ENCODE measurements at regions not wholly inside any gene's neighbourhood (a gene's known extent, or its start where the extent isn't known, plus 50 kb on each side); places are given as distances from the start of the nearest gene placed in this dataset.
"Not testable (repeated sequence)": the region's sequence is repeated elsewhere in the genome, so short reads cannot be mapped to it uniquely, and the experiment has no call there.

DNA sequence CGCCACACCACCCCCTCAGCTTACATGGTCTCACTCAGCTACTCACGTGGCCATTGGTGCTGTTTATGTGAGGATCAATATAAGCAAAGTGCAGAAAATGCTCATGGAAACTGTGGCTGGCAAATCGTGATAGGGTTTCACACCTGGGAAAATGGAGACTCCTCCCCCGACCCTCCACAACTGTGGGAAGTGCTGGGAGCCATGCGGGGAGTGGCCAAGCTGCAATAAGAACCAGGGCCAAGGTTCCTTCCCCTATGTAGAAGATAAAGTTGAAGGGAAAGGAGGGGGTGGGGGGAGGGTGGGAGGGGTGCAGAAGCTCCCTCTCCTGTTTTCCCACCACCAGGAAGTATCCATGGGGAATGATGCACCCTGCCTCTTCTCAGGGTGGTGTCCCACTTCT is 145.5 kb upstream of the MAMLD1 start:
- DNase-seq, result no peak

DNA sequence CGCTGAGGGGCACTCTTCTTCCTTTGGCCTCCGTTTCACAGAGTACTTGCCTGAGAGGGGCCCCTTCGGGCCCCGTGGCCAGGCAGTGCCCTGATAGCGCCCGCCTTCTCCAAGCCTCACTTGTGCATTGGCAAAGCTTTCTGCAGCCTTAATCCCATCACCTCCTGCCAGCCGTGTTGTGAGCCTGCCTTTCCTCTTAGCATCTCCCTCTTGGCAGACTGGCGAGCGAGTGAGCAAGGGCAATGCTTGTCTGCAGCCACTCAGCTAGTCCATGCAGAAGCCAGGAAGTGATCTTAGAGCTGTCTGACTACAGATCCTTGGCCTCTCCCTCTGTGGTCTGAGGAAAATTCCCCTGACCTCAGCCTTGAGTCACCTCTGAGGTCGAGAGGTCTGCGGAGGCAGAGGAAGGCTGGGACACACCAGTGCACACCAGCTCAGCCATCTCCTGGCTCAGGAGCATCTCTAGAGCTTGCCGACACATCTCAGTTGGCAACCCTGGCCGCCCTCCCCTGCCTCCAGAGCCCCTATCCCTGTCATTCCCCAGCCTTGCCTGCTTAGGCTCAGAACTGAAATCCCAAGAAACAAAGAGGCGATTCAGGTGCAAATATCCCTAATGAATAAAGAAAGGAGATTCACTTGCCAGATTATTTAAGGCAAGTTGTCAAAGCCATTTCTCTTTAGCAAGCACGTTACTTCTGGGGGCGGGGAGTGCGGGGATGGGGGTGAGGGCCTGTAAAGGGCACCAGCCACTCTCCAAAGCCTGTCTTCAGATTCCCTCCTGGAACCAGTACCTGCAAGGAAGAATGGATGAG is 143.5 kb upstream of the MAMLD1 start:
- no peak for DNase-seq

DNA sequence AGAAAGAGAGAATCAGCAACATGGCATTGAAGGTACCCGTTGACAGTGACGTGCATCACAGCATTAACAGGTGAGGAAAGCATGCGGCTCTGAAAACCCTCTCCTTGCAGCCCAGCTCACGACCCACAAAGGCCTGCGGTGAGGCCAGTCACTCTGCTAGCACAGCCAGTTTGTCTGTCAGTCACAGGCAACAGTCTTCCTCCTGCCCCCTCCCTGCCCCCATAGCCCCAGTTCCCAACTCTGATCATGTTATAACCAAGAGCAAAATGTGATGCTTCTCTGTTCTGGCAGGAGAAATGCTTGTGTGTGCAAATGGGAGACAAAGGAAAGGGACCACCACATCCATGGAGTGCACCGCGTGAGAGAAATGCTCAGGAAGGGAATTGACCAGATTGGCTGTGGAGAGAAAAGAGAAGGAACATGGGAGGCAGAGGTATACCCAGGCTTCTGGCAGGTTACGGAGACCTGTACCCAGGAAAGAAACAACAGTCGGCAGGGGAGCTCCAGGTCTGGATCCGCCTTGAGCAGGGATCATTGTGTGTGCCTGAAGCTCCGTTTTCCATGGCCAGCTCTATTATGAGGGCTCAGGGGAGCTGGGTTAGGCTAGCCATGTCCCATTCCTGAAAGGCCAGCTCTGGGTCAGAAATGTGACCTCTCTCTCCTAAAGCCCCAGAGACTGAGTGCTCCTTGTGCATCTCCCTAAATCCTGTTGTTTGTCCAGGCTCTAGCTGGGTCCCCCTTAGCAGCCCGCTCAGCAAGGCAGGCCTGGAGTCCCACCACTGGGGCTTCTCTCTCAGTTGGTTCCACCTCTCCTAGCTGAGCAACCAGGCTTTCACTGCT is 139.7 kb upstream of the MAMLD1 start:
- no peak for DNase-seq

DNA sequence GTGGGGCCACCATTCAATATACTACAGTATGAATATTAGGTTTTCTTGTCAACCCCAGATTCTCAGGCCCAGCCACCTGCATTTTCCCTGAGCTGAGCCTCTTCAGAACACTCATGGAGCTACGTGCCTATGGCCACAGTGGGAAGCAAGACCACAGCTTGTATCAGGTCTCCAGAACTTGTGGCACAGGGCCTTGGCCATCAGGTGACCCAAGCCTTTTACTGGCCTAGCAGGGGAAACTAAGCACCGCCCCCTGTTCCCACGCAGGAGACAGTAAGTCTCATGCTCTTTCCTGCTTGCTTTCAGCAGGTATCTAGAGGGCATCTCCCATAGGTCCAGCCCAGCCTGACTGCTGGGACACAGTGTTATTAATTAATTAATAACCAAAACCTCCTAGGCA is 138.4 kb upstream of the MAMLD1 start:
- no peak for DNase-seq

DNA sequence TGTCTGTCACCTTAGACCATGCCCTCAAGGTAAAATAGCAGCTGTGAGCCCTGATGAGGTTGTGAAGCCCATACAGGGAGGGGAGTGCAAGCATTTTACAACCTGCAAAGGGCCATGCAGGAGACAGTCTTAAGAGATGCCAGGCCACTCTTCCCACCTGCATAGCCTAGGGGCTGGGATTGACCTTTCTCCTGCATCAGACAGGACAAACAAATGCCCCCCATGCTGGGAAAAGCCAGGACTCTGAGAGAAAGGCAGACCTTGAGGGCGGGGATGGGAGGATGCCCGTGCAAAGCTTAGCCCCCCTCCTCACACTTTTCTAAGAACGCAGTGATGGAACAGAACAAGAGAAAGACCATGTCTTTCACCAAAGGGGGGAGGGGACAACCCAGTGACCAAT is 137.9 kb upstream of the MAMLD1 start:
- DNase-seq, result no peak

DNA sequence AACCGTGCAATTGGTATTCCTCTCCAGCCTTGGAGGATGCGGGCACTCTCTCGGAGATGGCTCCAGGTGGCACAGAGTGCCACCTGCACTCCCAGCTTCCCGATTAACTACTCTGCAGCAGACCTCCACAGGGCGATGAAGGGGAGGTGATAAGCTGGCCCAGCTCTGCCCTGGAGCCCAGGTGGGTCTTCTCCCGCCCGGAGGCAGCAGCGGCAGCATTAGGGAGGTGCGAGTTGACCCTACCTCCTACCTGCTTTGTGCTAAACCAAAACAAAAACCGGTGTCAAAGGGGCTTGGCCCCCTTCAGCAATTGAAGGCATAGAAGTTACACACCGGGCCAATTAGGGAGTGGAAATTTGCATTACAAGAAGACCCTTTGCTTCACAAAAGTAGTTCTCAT is 137.4 kb upstream of the MAMLD1 start:
- no peak for DNase-seq

DNA sequence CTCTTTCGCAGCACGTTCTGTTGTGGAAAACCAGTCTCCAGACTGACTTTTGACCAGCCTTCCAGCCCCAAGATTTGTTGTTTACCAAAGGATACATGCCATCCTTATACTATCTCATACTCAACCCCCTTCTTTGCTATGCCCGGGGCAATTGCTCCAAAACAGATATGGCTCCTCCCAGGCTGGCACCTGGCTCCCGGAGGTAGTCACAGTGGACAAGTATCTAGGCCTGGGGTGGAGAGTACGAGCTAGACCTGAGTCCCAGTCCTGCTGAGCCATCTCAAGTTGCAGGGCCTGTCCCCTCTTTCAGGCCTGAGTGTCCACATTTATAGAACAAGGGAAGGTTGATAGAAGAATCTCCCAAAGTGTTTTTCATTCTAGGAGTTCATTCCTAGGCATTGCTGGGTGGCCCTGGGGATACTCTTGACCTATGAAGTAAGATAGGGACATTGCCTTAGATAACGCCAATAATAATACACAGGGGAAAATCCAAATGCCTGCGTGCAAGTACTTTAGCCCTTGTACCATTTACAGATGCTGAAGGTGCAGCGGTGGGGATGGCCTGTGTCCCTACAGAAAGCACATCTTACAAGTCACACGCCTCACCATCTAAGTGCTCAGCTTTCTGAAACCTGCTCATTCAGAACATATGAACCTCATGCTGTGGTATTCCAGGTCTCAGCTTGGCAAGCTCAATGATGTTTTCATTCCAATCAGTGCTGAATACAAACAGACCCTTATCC is 136.7 kb upstream of the MAMLD1 start:
- no peak for DNase-seq

DNA sequence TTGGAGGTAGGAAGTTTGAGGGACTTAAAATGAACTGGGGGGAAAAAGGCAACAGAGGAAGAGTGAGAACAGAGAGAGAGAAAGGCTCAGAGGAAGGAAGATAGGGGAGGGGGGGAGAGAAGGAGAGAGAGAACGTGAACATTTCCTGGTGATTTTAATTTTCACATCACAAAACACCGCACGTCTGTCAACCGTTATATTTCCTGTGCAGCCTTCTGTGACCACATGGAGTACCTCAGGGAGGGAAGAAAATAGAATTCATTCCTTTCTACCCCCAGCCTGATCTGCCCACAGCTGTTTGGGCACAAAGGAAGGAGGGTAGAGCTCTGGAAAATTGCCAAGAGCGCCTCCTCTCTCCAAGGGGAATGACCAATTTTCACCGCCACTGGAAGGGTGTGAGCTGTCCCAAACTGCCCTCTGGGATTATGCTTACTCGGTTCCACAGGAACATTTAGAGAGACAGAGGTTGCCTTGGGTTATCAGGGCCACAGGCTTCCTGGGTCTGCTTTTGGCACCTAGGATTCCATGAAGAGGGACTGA is 135.7 kb upstream of the MAMLD1 start:
- no peak for DNase-seq

DNA sequence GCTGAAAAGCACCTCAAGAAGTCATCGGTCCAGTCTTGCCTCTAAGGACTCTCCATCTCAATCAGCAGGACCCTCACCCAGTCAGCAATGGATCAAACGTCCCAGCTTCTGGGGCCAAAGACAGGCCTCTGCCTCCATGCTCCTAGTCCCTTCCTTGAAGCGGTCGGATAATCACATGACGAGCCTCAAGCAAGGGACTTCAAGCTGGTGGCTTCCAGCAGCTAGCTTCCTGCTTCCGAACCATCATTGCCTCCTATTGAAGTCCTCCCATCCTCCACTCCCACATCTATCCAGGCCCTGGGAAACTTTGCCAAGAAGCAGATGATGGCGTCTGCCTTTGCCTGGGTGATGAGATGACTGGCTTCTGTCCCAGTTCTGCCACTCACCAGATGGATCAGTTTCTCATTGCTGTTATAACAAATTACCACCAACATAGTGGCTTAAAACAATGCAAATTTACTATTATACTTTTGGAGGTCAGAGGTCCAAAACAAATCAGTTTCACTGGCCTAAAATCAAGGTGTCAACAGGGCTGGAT is 135.2 kb upstream of the MAMLD1 start:
- DNase-seq, result no peak

DNA sequence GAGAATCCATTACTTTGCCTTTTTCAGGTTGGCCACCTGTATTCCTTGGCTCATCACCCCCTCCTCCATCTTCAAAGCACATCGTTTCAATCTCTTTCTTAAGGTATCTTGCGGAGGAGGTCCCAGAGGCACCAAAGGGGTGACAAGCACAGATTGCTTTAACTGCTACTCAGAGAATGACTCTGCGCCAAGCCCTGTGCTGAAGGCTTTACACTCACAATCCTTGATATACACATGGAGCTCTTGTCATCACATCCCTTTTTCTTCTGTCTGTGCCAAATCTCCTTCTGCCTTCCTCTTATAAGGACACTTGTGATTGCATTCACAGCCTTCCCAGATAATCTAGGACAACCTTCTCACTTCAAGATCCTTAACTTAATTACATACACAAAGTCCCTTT is 134.7 kb upstream of the MAMLD1 start:
- DNase-seq, result no peak

DNA sequence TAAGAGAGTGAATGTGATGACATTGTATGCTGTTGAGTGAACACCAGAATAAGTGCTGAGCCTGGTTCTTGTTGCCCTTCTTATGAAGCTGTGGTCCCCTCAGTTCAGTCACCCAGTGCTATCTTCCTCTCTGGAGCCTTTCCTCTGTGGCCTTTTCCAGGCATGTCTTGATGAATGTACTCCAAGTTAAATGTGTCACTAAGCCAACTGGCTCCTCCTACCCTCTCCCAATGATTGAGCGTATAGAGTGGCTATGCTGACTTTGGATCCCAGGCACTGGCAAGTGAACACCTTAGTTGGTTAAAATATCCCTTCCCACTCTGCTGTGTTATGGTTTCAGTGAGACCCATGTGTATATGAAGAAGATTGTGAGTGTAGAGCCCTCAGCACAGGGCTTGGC is 134.1 kb upstream of the MAMLD1 start:
- DNase-seq, result no peak

DNA sequence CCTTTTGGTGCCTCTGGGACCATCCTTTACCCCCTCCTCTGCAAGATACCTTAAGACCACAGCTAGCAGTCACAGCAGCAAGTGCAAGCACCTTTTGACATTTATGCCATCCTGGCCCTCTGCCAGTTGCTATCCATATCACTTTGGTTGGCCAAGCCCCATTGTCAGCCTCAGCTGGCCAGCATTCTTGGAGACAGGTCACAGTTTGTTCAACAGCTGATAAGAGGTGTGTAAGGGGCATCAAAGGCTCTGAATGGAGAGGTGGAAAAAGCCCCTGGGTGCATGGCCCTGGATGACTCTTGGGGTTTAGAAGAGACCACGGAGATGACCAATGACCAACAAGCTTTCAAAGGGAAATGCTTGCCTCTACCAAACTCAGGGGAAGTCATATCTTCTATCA is 133.6 kb upstream of the MAMLD1 start:
- no peak for DNase-seq

DNA sequence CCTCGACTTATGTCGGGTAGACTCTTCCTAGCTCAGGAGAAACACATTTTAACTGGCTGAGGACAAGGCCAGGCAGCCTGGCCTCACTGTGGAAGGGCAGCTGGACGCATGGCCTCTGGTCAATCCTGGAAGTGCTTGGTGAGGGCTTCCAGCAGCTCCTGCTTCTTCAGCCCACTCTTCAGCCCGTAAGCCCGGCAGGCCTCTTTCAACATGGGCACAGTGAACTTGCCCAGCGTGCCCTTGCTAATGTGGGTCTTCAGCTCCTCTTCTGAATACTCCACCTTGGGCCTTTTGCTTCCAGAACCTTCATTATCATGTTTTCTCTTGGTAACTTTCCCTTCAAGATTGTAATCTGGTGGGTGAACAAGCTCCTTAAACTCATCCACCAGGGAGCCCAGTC is 132.2 kb upstream of the MAMLD1 start:
- DNase-seq, result not testable (repeated sequence)

DNA sequence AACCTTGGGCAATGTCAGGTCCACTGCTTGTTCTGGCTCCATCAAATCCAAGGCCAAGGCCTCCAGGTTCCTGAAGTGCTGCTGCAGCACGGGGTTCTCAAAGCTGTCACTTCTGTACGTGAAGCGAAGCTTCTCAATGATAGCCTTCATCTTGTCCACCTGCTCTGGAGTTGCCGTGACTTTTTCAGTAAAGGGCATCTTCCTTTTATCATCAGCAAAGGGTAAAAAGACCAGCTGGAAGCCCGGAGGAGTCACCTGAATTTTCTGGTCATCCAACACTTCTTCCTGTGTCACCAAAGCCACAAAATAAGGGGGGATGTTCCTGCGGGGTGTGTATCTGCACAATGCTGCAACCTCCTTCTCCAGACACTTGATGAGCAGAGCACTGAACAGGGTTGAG is 131.7 kb upstream of the MAMLD1 start:
- DNase-seq, result not testable (repeated sequence)

DNA sequence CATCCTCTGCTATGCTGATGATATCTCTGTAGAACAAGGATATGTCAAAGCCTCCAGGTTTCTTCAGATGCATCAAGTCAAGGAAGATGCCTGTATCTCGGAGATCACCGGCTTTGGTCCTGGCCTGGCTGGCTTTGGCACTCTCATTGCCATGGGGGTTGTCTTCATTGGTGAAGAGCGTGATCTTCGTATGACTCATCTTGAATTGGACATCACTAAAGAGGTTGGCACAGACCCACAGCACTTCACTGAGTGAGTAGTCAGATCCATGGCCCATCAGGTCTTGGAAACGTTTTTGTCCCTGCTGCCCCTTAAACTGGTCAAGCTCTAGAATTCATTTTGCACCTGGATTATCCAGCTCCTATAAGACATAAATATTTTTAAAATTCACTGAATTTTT is 130.9 kb upstream of the MAMLD1 start:
- DNase-seq, result not testable (repeated sequence)

DNA sequence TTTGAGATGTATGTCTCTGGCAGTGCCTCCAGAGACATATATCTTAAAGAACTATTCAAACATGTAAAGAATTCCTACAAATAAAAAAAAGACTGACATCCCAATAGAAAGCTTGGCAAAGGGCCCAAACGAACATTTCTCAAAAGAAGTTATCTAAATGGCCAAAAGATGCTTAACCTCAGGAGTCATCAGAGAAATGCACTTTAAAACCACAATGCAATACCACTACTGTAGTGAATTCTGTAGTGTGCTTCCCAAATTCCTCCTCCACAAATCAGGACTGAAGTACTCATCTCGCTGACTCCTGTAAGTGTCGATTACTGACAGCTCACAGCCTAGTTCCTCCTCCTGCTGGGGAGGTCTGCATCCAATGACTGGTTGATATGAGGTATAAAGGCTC is 129.0 kb upstream of the MAMLD1 start:
- DNase-seq, result no peak

DNA sequence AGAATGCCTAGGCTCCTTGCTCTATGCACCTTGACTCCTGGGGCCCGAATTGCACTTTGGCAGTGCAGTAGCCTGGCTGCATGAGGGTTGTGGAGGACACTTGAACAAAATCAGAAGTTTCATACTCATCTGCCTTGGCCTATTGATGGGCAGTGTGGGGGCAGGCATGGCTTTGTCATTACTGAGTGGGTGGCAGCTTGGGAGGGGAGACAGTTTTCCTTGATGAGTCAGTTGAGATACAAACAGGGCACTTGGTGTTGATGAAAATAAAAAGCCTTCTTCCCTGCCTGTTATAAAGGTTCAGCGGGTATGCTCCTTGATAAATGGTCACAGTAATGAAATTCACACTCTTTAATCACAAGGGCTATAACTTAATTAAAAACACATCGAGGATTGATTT is 126.8 kb upstream of the MAMLD1 start:
- no peak for DNase-seq

DNA sequence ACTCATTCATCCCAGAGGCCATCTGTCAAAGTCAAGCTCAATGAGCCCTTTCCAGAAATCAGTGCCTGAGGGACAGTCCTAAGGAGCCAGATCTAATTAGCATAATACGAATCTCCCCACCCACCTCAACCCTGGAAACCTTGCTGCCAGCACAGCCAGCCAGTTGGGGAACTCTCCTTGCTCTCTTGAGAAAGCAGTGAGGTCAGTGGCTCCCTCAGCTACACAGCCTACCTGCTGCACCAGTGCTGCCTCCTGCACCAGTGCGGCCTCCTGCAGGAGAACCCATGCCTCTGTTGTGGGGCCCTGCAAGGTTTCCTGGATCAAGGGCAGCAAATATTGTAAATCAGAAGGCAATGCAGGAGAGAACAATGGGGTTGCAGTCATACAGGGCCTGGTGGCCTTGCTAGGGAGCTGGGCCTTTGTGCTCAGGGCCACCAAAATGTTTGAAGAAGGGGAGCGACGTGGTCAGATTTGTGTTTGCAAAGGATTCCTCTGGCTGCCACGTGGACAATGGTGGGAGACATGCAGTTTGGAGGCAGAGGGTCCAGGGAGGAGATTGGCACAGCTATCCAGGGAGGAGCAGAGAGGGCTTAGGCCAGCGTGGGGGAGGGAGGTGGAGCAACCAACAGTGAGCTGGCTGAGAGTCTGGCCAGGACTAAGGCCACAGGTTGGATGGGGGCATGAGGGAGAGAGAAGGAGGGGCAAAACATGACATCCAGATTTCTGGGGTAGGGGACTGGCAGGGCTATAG is 124.3 kb upstream of the MAMLD1 start:
- no peak for DNase-seq

DNA sequence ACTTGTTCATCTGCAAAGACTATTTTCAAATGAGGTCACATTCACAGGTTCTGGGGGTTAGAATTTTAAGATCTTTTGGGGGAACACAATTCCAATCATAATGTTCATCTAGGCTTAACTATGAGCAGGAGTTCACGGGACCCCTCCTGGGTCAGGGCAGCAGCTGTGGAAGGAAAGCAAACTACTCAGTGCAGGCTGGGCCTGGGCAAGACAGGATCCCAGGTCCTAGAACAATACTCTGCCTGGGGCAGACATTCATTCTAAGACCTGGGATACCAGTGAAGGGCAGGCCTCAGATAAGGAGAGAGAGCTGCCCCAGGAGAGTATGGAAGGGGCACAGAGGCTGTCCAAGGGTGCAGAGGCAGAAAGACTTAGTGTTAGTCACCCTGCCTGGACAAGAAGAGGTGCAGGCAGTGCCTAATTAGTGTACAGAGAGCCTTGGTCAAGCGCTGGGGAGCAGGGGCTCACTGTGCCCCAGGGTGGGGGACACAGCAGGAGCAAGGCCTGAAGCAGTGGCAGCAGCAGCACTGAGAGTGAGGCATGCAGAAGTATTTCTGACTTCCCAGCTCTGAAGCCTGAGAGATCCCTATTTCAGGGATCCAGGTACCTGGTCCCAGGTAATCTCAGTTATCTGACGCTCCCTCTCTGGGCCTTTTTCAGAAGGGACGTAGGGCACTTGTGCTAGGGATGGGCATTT is 123.0 kb upstream of the MAMLD1 start:
- DNase-seq, result no peak

DNA sequence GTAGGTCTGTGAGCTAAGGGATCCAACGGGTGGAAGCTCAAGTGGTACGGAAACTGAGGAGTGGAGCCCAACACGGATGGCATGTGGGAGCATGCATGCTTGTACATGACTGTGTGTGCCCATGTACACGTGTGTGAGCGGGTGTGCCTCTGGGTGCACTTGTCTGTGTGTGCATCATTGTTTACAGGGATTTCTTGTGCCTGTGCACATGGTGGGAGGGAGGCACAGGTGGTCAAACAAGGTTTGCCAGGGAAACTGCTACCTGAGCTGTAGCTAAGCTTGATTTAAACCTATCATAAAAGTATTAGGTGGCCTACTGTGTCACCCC is 122.5 kb upstream of the MAMLD1 start:
- no peak for DNase-seq

DNA sequence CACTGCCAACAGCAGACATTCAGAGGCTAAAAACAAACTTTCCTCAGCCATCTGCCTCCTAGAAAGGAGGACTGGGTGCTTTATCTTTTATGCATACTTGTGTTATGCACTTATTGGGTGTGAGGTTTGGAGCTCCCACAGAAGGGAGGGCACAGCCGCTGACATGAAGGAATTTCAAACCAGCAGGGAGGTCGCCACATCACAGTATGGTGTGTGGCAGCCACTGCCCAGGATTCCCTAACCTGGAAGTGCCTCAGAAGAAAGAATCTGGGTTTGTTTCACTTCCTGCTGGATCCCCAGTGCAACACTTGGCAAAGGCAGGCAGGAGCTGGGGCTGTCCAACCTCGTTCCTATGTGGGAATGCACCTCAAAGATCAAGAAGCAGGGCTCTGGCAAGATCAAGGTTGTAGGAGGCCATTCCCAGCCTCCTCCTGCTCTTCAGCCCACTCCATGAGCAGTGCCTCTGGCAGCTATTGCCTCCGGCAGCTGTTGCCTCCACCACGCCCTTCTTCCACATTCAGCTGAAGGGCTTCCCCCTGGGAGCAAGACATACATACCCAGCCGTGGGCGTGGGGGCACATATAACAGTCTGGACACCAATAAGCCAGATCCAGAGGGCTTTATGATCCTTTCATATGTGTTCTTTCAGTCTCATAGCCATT is 109.0 kb upstream of the MAMLD1 start:
- DNase-seq, result no peak
